PC-3 (cell line): ENCODE measurements at regions not wholly inside any gene's neighbourhood (a gene's known extent, or its start where the extent isn't known, plus 50 kb on each side); places are given as distances from the start of the nearest gene placed in this dataset.

Experiments
- ATAC-seq: fragments of 200-7000 bp; cut with Tn5 transposase; 2 replicates; pipeline ENCODE4 v1.9.1; 2020; ENCODE audit warnings: mild to moderate bottlenecking, moderate library complexity
- BruUV-seq: library from RNA; stranded (reverse); fragments of 400-500 nt; replicated peaks from 2 replicates; lab custom pipeline; 2021; lab: Mats Ljungman, UMichigan
- CTCF ChIA-PET: fragments of 300-600 bp; sonication (Branson Sonifier 250); formaldehyde crosslinking; loops from one replicate; lab custom pipeline; 2022; ENCODE audit warnings: antibody characterized with exemption; lab: Charles Lee
- POLR2A ChIA-PET: fragments of 300-600 bp; sonication (Branson Sonifier 250); formaldehyde crosslinking; loops from one replicate; lab custom pipeline; 2022; ENCODE audit warnings: antibody characterized with exemption; ENCODE audit not compliant: unreplicated experiment; lab: Charles Lee
- DNase-seq: peaks from one replicate; pipeline ENCODE4 v3.0.0-alpha.2; 2015
- H2AFZ ChIP-seq: fragments of 300-600 bp; sonication (generic); 2 replicates; pipeline ENCODE4 v1.6.0; 2016; ENCODE audit warnings: antibody characterized with exemption, low read length
- H3F3A ChIP-seq: fragments of 300-600 bp; sonication (generic); one replicate; pipeline ENCODE4 v1.6.0; 2017; ENCODE audit warnings: antibody characterized with exemption, low read length, control low read depth, mild to moderate bottlenecking; ENCODE audit not compliant: unreplicated experiment
- H3K27ac ChIP-seq: fragments of 300-600 bp; sonication (generic); 2 replicates; pipeline ENCODE4 v1.5.1; 2016; ENCODE audit warnings: mild to moderate bottlenecking, low read length
- H3K27me3 ChIP-seq: fragments of 300-600 bp; sonication (generic); 2 replicates; pipeline ENCODE4 v1.6.1; 2016; ENCODE audit warnings: low read length, mixed read lengths
- H3K36me3 ChIP-seq: fragments of 300-600 bp; sonication (generic); 2 replicates; pipeline ENCODE4 v1.6.1; 2016; ENCODE audit warnings: low read depth, mixed run types, low read length, mixed read lengths
- H3K4me1 ChIP-seq: fragments of 300-600 bp; sonication (generic); 2 replicates; pipeline ENCODE4 v1.5.1; 2016; ENCODE audit warnings: low read length; ENCODE audit not compliant: insufficient read depth
- H3K4me2 ChIP-seq: fragments of 300-600 bp; sonication (generic); 2 replicates; pipeline ENCODE4 v1.6.0; 2016; ENCODE audit warnings: low read length
- H3K4me3 ChIP-seq: fragments of 300-600 bp; sonication (generic); 2 replicates; pipeline ENCODE4 v1.5.1; 2016; ENCODE audit warnings: mild to moderate bottlenecking, low read length, mixed read lengths
- H3K79me2 ChIP-seq: fragments of 300-600 bp; sonication (generic); 2 replicates; pipeline ENCODE4 v1.6.1; 2017; ENCODE audit warnings: low read length, mixed read lengths
- H3K9ac ChIP-seq: fragments of 300-600 bp; sonication (generic); 2 replicates; pipeline ENCODE4 v1.6.0; 2016; ENCODE audit warnings: mild to moderate bottlenecking, low read length
- H3K9me2 ChIP-seq: fragments of 300-600 bp; sonication (generic); replicated peaks from 2 replicates; pipeline ENCODE4 v1.6.1; 2016; ENCODE audit warnings: mixed run types, low read length, mixed read lengths
- H3K9me3 ChIP-seq: fragments of 300-600 bp; sonication (generic); 2 replicates; pipeline ENCODE4 v1.6.1; 2016; ENCODE audit warnings: low read length, mixed read lengths
- H4K20me1 ChIP-seq: fragments of 300-600 bp; sonication (generic); 2 replicates; pipeline ENCODE4 v1.6.1; 2016; ENCODE audit warnings: low read length, mixed read lengths
- EZH2 ChIP-seq: fragments of 300-600 bp; sonication (generic); IDR thresholded peaks from one replicate; pipeline ENCODE4 v1.6.1; 2017; ENCODE audit warnings: antibody characterized with exemption, mild to moderate bottlenecking, low read length; ENCODE audit not compliant: unreplicated experiment
- EZH2phosphoT487 ChIP-seq: fragments of 300-600 bp; sonication (generic); IDR thresholded peaks from 2 replicates; pipeline ENCODE4 v1.6.1; 2018; ENCODE audit warnings: mild to moderate bottlenecking, antibody characterized with exemption, low read length, borderline replicate concordance
- intact Hi-C: fragments of 100-400 bp; cut with micrococcal nuclease; formaldehyde crosslinking; loops from 2 replicates; pipeline ENCODE4 v1.9.0; 2023
- TF ChIP-seq, protein P1 (sequence below): fragments of 300-600 bp; sonication (generic); conservative IDR thresholded peaks from 2 replicates; pipeline ENCODE4 v1.5.1; 2017; ENCODE audit warnings: antibody characterized with exemption, low read depth, mild to moderate bottlenecking, low read length

GRCh38 chr3:188090620-188091309 lies 63.2 kb upstream of the LPP start:
- Histone ChIP-seq H3K9me3 (no peaks in the 10 kb centered on the region), H3K4me1 (no peaks in the 10 kb centered on the region), H3K79me2 (no peaks in the 10 kb centered on the region), H3K4me3 (no peak overlapping the region), H3K27me3 (no peaks in the 10 kb centered on the region), H4K20me1 (no peaks in the 10 kb centered on the region), H3K9ac (no peak overlapping the region), H2AFZ (no peak overlapping the region), H3K4me2 (no peak overlapping the region), H3K36me3 (no peaks in the 10 kb centered on the region), H3K27ac (no peak overlapping the region), H3K9me2 (no peaks in the 10 kb centered on the region), H3F3A (no peaks in the 10 kb centered on the region)
- POLR2A ChIA-PET: no interaction called here
- no peak for ATAC-seq
- intact Hi-C loops: no loop called here
- DNase-seq: no peak
- BruUV-seq: no TSS peak
- TF ChIP-seq, protein P1, sequence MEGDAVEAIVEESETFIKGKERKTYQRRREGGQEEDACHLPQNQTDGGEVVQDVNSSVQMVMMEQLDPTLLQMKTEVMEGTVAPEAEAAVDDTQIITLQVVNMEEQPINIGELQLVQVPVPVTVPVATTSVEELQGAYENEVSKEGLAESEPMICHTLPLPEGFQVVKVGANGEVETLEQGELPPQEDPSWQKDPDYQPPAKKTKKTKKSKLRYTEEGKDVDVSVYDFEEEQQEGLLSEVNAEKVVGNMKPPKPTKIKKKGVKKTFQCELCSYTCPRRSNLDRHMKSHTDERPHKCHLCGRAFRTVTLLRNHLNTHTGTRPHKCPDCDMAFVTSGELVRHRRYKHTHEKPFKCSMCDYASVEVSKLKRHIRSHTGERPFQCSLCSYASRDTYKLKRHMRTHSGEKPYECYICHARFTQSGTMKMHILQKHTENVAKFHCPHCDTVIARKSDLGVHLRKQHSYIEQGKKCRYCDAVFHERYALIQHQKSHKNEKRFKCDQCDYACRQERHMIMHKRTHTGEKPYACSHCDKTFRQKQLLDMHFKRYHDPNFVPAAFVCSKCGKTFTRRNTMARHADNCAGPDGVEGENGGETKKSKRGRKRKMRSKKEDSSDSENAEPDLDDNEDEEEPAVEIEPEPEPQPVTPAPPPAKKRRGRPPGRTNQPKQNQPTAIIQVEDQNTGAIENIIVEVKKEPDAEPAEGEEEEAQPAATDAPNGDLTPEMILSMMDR: no peak
- TF ChIP-seq EZH2phosphoT487: no peak
- TF ChIP-seq EZH2: no peak
- CTCF ChIA-PET: no interaction called here

DNA sequence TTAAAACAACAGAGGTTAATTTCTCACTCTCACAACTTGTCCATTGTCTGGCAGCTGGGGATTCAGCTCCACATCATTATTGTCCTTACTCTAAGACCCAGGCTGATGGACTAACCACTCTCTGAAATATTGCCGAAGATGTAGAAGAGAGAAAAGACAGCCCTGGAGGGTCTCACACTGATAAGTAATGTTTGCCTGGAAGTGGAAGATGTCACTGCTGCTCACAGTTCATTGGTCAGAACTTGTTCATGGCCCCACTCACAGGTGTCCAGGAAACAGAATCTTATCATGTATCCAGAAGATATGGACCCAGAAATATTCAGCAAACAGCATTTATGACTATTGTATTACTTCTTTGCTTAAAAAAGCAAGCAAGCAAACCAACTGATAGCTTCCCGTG lies 62.2 kb upstream of the LPP start:
- no peak overlapping the region for H2AFZ ChIP-seq
- TF ChIP-seq EZH2phosphoT487: no peak
- TF ChIP-seq EZH2: no peak
- TF ChIP-seq, protein P1: no peak
- H4K20me1 ChIP-seq: no peaks in the 10 kb centered on the region
- H3K9me3 ChIP-seq: no peaks in the 10 kb centered on the region
- CTCF ChIA-PET: no interaction called here
- POLR2A ChIA-PET: no interaction called here
- no peak overlapping the region for H3K4me2 ChIP-seq
- no peaks in the 10 kb centered on the region for H3K4me1 ChIP-seq
- H3K9me2 ChIP-seq: no peaks in the 10 kb centered on the region
- intact Hi-C loops: no loop called here
- ATAC-seq (no peak), DNase-seq (no peak)
- no peaks in the 10 kb centered on the region for H3K36me3 ChIP-seq
- H3K9ac ChIP-seq: no peak overlapping the region
- no peaks in the 10 kb centered on the region for H3F3A ChIP-seq
- H3K27me3 ChIP-seq: no peaks in the 10 kb centered on the region
- no peak overlapping the region for H3K27ac ChIP-seq
- BruUV-seq: no TSS peak
- no peak overlapping the region for H3K4me3 ChIP-seq
- H3K79me2 ChIP-seq: no peaks in the 10 kb centered on the region

GRCh38 chr3:188092648-188093047 lies 61.3 kb upstream of the LPP start:
- TF ChIP-seq, protein P1: no peak
- no peak for TF ChIP-seq EZH2
- TF ChIP-seq EZH2phosphoT487: no peak
- H2AFZ ChIP-seq: no peak overlapping the region
- no peak for ATAC-seq

More at GRCh38 chr3:188092648-188093047, 61.3 kb upstream of the LPP start:
- Histone ChIP-seq H3K36me3 (no peaks in the 10 kb centered on the region), H3K9ac (no peak overlapping the region), H3K4me1 (no peaks in the 10 kb centered on the region), H3K9me3 (no peaks in the 10 kb centered on the region), H3K79me2 (no peaks in the 10 kb centered on the region), H3K4me2 (no peak overlapping the region), H3K27me3 (no peaks in the 10 kb centered on the region), H3F3A (no peaks in the 10 kb centered on the region), H3K4me3 (no peak overlapping the region), H3K27ac (no peak overlapping the region), H4K20me1 (no peaks in the 10 kb centered on the region), H3K9me2 (no peaks in the 10 kb centered on the region)
- POLR2A ChIA-PET: no interaction called here
- no peak for DNase-seq
- BruUV-seq: no TSS peak
- intact Hi-C loops: no loop called here
- CTCF ChIA-PET: no interaction called here
